ENCODE measurements at regions not wholly inside any gene's neighbourhood (a gene's known extent, or its start where the extent isn't known, plus 50 kb on each side); places are given as distances from the start of the nearest gene placed in this dataset.

DNA sequence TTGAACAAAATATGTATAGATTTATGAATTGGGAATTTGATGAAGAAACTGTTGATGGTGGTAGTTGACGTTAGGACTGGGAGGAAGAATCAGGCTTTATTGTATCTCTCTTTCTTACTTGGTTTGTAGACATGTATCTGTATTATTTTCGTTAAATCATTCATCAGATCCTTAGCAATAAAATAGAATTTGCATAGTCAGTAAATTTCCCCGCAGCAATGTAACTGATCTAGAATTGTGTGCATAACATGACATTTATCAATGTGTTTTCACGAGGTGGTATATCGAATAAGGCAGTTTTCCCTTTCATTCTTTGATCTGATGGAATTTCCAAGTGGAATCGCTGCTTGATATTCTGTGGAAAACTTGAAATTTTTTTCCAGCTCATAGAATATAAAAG is 308.8 kb downstream of the SPRY1 start:
- no peak for TF ChIP-seq ELF1 (IDR thresholded peaks at IDR 0.05)
- no peak for TF ChIP-seq SIN3A (IDR thresholded peaks at IDR 0.05; ENCODE audit: borderline replicate concordance, low read depth, low read length)
- TF ChIP-seq, protein P1, sequence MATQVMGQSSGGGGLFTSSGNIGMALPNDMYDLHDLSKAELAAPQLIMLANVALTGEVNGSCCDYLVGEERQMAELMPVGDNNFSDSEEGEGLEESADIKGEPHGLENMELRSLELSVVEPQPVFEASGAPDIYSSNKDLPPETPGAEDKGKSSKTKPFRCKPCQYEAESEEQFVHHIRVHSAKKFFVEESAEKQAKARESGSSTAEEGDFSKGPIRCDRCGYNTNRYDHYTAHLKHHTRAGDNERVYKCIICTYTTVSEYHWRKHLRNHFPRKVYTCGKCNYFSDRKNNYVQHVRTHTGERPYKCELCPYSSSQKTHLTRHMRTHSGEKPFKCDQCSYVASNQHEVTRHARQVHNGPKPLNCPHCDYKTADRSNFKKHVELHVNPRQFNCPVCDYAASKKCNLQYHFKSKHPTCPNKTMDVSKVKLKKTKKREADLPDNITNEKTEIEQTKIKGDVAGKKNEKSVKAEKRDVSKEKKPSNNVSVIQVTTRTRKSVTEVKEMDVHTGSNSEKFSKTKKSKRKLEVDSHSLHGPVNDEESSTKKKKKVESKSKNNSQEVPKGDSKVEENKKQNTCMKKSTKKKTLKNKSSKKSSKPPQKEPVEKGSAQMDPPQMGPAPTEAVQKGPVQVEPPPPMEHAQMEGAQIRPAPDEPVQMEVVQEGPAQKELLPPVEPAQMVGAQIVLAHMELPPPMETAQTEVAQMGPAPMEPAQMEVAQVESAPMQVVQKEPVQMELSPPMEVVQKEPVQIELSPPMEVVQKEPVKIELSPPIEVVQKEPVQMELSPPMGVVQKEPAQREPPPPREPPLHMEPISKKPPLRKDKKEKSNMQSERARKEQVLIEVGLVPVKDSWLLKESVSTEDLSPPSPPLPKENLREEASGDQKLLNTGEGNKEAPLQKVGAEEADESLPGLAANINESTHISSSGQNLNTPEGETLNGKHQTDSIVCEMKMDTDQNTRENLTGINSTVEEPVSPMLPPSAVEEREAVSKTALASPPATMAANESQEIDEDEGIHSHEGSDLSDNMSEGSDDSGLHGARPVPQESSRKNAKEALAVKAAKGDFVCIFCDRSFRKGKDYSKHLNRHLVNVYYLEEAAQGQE (IDR thresholded peaks at IDR 0.05; ENCODE audit: low read depth, low read length), result no peak
- TF ChIP-seq YY1 (IDR thresholded peaks at IDR 0.05; ENCODE audit: low read depth), result no peak
- no peak for TF ChIP-seq RXRA (IDR thresholded peaks at IDR 0.05; ENCODE audit: borderline replicate concordance, low read depth)
- TF ChIP-seq, protein P2, sequence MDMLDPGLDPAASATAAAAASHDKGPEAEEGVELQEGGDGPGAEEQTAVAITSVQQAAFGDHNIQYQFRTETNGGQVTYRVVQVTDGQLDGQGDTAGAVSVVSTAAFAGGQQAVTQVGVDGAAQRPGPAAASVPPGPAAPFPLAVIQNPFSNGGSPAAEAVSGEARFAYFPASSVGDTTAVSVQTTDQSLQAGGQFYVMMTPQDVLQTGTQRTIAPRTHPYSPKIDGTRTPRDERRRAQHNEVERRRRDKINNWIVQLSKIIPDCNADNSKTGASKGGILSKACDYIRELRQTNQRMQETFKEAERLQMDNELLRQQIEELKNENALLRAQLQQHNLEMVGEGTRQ (IDR thresholded peaks at IDR 0.05; ENCODE audit: borderline replicate concordance, low read depth, low read length), result no peak
- TF ChIP-seq, protein P3, sequence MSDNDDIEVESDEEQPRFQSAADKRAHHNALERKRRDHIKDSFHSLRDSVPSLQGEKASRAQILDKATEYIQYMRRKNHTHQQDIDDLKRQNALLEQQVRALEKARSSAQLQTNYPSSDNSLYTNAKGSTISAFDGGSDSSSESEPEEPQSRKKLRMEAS (IDR thresholded peaks at IDR 0.05; ENCODE audit: low read depth), result no peak
- TF ChIP-seq SMC3 (IDR thresholded peaks at IDR 0.05; ENCODE audit: low read depth, low read length), result no peak
- TF ChIP-seq MEF2A (IDR thresholded peaks at IDR 0.05; ENCODE audit: borderline replicate concordance, low read depth), result no peak
- TF ChIP-seq, protein P4, sequence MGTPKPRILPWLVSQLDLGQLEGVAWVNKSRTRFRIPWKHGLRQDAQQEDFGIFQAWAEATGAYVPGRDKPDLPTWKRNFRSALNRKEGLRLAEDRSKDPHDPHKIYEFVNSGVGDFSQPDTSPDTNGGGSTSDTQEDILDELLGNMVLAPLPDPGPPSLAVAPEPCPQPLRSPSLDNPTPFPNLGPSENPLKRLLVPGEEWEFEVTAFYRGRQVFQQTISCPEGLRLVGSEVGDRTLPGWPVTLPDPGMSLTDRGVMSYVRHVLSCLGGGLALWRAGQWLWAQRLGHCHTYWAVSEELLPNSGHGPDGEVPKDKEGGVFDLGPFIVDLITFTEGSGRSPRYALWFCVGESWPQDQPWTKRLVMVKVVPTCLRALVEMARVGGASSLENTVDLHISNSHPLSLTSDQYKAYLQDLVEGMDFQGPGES (IDR thresholded peaks at IDR 0.05; ENCODE audit: low read depth, low read length), result no peak
- TF ChIP-seq NRF1 (IDR thresholded peaks at IDR 0.05; ENCODE audit: low read depth, low read length), result no peak
- TF ChIP-seq EP300 (IDR thresholded peaks at IDR 0.05; ENCODE audit: borderline replicate concordance in 1 of 2, low read depth in 1 of 2, low read length in 1 of 2), result no peak
- Histone ChIP-seq H3F3A (replicated peaks; ENCODE audit: insufficient read depth) (peaks cover 13% of the 10 kb centered on the region), H3K9me3 (no peaks in the 10 kb centered on the region), H3K36me3 (replicated peaks in 1 of 2; ENCODE audit: control insufficient read depth in 1 of 2, insufficient read depth in 2 of 2, low read length in 1 of 2) (no peaks in the 10 kb centered on the region), H4K20me1 (ENCODE audit: insufficient read depth) (no peaks in the 10 kb centered on the region), H3K4me2 (no peak overlapping the region), H3K27me3 (ENCODE audit: insufficient read depth) (no peaks in the 10 kb centered on the region), H3K4me3 (ENCODE audit: low read depth in 2 of 2, low read length in 1 of 2) (no peak overlapping the region), H3K9me2 (no peaks in the 10 kb centered on the region), H3K79me2 (ENCODE audit: insufficient read depth) (no peaks in the 10 kb centered on the region), H3K9ac (no peak overlapping the region), H3K27ac (ENCODE audit: low read depth in 2 of 2, low read length in 1 of 2) (no peak overlapping the region), H2AFZ (ENCODE audit: low read depth) (no peak overlapping the region), H3K4me1 (ENCODE audit: control insufficient read depth in 1 of 2, insufficient read depth in 2 of 2, low read depth in 1 of 2, low read length in 1 of 2) (peaks cover 0 to 5% of the 10 kb centered on the region in 2 experiments; a peak in 2 of 4 replicates)
- WGBS (ENCODE audit: low lambda C conversion rate), result 76% methylated on average over 6 of the region's 6 CpGs
- CTCF ChIA-PET, result no interaction called here
- no peak for DNase-seq
- POLR2A ChIA-PET, result no interaction called here

DNA sequence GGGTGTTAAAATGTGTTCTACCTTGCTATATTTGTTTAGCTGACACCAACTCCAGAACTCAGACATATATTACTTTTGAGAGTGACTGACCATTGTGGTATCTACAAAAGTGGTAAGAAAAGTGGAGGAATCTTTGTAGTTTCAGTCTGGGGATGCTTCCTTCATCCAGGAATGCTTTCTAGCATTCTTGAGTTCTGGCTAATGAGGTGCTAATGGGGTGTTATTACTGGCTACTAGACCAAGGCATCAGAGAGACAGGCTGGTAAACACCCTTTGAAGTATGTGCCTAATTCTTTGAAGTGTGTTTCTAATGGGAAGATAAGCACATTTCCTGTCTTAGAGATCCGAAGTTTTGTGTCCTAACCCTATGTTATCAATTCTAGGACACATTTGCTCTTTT is 310.4 kb downstream of the SPRY1 start:
- Histone ChIP-seq H3K4me1 (ENCODE audit: control insufficient read depth in 1 of 2, insufficient read depth in 2 of 2, low read depth in 1 of 2, low read length in 1 of 2) (no peaks in the 10 kb centered on the region), H3K4me3 (ENCODE audit: low read depth in 2 of 2, low read length in 1 of 2) (no peak overlapping the region), H3K27me3 (ENCODE audit: insufficient read depth) (no peaks in the 10 kb centered on the region), H3K9ac (no peak overlapping the region), H4K20me1 (ENCODE audit: insufficient read depth) (no peaks in the 10 kb centered on the region), H3K9me3 (no peaks in the 10 kb centered on the region), H2AFZ (ENCODE audit: low read depth) (no peak overlapping the region), H3F3A (replicated peaks; ENCODE audit: insufficient read depth) (no peaks in the 10 kb centered on the region), H3K79me2 (ENCODE audit: insufficient read depth) (no peaks in the 10 kb centered on the region), H3K36me3 (replicated peaks in 1 of 2; ENCODE audit: control insufficient read depth in 1 of 2, insufficient read depth in 2 of 2, low read length in 1 of 2) (no peaks in the 10 kb centered on the region), H3K4me2 (no peak overlapping the region), H3K27ac (ENCODE audit: low read depth in 2 of 2, low read length in 1 of 2) (no peak overlapping the region), H3K9me2 (no peaks in the 10 kb centered on the region)
- ChIA-PET POLR2A (no interaction called here), CTCF (no interaction called here)
- no peak for DNase-seq
- no peak for TF ChIP-seq YY1 (IDR thresholded peaks at IDR 0.05; ENCODE audit: low read depth)
- TF ChIP-seq, protein P2 (IDR thresholded peaks at IDR 0.05; ENCODE audit: borderline replicate concordance, low read depth, low read length), result no peak
- TF ChIP-seq FOXM1 (IDR thresholded peaks at IDR 0.05; ENCODE audit: low read depth), result no peak
- no peak for TF ChIP-seq MXI1 (IDR thresholded peaks at IDR 0.05; ENCODE audit: low read depth, low read length)
- TF ChIP-seq MEF2A (IDR thresholded peaks at IDR 0.05; ENCODE audit: borderline replicate concordance, low read depth), result no peak
- no peak for TF ChIP-seq RAD21 (IDR thresholded peaks at IDR 0.05; ENCODE audit: low read length)
- no peak for TF ChIP-seq RCOR1 (IDR thresholded peaks at IDR 0.05; ENCODE audit: low read length)
- TF ChIP-seq, protein P1 (IDR thresholded peaks at IDR 0.05; ENCODE audit: low read depth, low read length), result no peak
- TF ChIP-seq, protein P3 (IDR thresholded peaks at IDR 0.05; ENCODE audit: low read depth), result no peak
- no peak for TF ChIP-seq NRF1 (IDR thresholded peaks at IDR 0.05; ENCODE audit: low read depth, low read length)
- WGBS (ENCODE audit: low lambda C conversion rate), result 55% methylated on average over 1 of the region's 1 CpG

Data from SK-N-SH (cell line).